Epidermal melanocyte (primary cell): ENCODE measurements at regions not wholly inside any gene's neighbourhood (a gene's known extent, or its start where the extent isn't known, plus 50 kb on each side); places are given as distances from the start of the nearest gene placed in this dataset.
"Not testable (repeated sequence)": the region's sequence is repeated elsewhere in the genome, so short reads cannot be mapped to it uniquely, and the experiment has no call there.

Experiments
- DNase-seq: peaks from one replicate; pipeline ENCODE4 v3.0.0; 2011; ENCODE audit warnings: low spot score; ENCODE audit not compliant: insufficient read length

DNA sequence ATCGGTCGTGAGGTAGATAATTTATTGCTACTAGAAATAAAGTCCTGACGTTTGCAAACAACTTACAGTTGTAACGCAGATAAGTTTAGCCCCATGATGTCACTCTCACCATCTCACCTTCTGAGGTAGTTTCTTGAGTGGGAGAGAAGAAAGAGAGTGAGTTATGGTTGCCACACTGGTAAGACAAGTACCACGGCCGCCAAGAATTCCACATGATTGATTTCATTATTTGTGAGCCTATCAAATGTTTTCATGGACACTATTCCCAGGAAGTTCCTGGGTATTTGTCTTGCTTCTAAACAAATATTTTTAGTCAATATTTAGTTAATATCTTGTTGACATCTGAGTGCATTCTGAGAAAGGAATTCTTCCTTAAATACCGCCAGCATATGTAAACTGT lies 339.4 kb upstream of the KIAA1217 start:
- no peak for DNase-seq

DNA sequence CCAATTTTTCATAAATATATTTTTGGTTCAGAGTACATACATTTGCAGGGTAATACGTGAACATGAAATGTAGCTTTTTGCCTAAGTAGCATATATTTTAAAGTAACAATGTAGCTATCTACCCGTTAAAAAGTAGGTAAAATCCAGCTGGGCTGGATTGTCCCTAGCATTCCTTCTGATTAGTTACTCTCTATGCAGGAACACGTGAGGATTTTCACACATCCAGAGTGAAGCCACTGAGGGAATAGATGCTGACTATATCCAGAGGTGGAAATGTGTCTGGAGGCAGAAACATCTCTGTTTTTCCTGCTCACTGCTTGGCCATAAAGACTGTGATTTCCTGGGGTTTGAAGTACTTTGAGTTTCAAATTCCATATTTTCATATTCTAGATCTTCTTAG lies 338.9 kb upstream of the KIAA1217 start:
- DNase-seq, result no peak

DNA sequence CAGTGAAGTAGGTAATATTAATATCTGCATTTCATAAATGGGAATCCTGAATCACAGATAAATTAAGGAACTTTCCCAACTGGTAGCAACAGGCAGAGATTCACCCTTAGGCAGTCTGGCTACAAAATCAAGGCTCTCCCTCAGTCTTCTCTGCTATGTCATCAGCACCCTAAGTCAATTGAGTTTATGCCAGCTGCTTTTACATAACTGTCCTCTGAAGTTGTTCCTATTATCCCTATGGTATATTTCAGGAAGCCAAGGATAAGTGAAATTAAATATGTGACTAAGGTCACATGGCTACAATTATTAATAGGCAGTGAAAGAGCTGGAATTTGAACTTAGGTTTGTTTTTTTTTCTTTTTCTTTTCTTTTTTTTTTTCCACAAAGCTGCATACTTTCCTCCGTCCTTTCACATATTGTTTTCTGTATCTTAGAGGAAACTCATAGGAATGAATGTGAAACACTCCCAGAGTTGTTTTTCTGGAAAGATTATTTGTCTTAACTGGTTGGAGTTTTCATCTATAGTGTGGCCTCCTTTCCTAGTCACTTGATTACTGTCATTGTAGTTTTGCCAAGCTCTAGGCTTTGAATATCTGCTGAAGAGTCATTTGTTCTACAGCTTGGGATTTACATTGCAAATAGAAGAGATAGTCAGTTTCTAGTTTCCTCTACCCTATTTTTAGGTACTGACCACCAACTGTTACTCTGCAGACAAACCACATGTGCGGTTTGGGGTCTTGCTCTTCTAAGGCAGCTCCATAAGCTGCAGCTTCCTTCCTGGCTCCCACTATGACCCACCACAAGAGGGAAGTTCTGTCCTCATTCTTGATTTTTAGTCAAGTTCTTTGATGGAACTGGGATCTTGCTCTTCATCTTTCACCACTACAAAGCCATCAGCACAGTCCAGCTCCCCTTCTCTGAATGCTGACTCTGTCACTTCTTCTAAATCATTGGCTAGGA lies 338.0 kb upstream of the KIAA1217 start:
- no peak for DNase-seq

DNA sequence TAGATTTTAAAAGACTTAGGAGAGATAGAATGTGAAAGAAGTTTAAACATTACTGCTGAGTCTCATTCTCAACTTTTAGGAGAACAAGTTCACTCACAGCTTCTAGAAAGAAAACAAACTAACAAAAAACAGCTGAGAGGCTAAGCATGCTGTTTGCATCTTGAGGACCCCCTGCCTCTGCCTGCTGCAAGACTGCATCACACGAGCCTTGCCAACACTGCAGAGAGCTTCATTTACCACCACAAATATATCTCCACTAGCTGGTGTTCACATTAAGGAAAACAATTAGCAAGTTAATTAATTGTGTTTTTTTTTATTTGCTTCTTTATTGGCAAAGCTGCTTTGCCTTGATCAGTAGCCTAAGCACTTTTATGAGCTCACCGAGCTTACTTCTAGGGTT lies 336.6 kb upstream of the KIAA1217 start:
- DNase-seq, result no peak

DNA sequence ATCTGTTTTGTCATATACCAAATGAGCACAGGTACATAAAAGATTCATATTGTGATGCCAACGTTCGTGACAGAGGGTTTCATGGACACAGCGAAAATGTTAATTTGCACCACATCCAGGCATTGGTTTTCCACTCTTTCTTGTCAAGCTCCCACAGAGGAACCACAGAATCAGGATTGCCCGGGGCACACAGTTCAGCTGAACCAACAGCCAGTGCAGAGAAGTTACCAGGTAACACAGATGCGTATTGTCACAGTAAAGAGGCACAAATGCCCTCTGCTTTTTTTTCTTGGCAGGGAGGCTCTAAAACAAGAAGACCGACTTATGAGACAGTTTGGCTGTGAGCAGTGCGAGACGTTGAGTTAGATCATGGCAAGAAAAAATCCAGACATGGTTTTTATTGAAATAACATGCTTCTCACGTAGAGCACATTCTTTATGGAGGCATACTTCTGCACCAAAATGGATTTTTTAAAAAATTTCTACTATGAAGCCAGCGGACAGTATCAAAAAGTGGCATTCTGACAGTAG lies 331.1 kb upstream of the KIAA1217 start:
- no peak for DNase-seq

DNA sequence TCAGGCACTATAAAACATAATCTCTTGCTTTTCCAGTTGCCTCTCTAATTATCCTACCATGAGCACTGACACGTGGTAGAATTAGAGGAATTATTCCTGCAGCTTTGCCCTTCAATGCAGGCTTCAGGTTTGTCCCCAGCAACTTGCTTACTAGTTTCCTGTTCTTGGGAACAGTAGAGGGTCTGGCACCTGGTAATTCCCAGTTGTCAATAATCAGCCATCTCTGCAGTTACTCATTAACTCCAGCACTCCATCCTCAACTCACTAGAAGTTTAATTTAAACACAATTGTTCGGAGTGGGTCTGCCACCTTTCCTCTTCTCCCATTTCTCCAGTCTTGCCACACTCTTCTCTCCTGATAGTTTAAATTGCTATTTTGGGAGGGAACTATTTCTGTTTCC lies 324.3 kb upstream of the KIAA1217 start:
- DNase-seq, result no peak

DNA sequence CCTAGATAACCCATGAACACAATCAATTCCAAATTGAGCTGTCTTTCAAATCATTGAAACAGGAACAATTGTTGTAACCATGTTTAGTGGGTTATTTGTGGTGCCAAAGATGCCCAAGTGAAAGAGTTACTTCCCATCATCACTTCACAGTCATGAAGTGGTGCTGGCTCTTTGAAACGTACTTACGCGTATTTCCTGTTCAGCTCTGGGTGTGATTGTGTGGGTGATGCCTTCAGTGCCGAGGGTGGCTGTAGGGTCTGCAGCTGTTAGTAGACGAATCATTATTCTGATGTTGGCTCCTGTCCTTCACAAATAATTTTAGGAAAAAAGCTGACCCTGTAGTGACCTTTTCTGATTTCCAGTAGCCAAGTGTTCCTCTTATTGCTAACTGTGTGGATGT lies 323.1 kb upstream of the KIAA1217 start:
- DNase-seq, result no peak

DNA sequence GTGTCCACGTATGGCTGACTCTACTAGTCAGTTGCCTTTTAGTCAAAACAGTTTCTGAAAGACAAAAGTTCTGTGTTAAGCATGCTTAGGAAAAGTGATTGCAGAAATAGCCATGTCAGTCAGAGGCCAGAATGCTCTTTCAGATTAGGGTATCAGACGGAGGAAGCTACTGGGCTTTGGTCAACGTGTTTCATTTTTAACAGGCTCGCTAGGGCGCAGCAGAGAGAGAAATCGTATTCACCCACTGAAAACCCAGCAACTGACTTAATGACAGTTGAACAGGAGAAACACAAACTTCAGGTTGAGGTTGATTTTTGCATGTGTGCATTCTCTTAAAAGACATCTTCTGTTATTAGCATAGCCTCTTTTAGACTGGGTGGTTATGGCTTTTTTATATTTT lies 322.6 kb upstream of the KIAA1217 start:
- no peak for DNase-seq

DNA sequence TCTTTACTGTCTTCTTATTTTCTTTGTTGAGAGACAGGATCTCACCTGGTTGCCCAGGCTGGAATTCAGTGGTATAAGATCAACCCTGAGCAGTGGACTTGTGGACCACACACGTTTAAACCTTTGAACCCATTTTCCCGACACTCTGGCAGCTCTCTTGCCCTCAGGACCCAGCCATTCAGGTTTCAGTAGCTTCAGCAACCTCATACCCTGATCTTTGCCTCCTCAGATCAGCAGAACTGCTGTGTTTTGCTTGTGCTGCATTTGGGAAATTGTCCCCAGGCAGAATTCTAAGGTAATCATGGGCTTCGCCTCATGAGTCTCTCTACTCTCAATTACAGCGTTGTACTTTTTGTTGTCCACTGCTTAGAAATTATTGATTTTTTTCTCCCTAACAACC lies 317.6 kb upstream of the KIAA1217 start:
- no peak for DNase-seq

DNA sequence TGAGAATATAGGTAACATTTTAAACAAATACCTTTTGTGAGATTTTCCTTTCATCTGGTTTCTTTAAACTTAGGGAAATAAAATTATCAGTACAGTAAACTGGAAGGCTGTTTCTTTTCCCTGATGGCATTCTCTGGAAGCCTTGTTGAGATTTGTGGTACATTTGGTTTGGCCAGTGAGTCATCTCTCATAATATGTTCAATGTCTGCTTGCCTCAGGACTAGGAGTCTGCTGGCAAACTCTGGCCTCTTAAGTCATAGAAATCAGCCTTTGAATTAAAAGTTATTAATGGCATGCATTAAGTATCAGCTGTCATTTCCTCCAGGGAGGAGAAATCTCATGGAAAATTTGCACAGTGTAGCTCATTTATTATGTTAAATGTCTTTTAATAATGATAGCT lies 316.6 kb upstream of the KIAA1217 start:
- no peak for DNase-seq

DNA sequence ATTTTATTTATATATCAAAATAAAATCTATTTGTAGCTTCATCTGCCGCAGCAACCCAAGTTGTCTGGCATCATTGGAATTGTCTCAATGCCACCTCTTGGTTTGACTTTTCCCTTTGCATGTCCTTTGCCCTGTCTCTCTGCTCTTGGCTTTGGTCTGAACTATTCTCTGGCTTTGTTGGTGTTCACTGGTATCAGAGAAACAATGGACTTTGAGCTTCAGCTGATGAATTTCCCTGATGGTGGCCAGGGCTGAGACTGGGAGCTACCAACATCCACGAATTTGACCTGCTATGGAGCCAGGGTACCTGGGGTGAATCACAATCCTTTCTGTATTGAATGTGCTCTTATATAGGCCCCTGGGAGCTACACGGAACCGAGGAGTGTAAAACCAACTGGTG lies 311.7 kb upstream of the KIAA1217 start:
- DNase-seq, result no peak

DNA sequence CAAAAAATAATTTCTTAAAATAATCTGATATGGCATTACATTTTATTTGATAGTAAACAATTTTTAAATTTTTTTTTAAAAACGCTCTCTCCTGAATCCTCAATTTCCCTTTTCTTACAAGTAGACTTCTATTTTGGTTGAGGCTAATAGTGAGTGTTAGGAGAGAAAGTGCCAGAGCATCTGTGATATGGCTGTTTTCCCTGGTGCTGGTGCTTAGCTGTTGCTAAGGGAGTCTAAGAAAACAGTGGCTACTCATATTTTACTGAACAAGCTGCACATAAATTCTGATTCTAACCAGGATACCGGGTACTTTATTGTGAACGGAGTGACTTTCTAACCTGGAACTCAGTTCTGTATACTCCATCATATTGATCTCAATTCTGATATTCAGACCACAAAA lies 311.1 kb upstream of the KIAA1217 start:
- DNase-seq, result no peak

DNA sequence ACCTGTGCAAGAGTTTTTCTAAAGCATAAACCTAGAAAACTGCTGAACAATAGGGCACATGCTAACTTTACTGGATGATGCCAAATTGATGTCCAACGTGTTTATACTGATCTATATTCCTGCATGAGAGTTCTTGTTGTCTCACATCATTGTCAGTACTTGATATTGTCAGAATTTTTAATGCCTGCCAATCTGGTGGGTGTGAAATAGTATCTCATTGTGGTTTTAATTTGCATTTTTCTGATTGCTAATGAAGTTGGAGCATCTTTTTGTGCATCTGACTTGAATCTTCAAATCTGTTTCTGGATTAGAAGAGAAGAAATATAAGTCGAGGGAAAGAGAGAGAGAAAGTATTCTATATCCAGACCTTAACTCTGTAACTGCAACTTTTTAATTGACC lies 309.8 kb upstream of the KIAA1217 start:
- no peak for DNase-seq

DNA sequence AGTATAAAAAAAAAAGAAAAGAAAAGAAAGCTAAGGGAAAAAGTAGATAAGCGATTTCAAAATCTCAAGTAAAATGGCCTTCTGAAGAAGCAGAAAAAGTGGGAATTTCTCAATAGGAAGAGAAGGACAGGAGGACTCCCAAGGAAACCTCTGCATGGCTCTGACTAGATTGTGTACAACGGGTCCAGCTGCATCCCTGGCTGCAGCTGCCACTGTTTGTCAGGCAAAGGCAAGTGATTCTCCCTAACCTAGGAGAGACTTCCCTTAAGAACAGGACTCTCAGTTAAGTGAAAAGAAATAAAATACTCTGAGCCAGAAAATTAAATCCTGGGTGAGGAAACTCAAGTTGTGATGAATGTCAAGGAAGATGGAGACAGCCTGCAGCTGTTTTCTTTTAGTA lies 298.6 kb upstream of the KIAA1217 start:
- DNase-seq, result no peak

DNA sequence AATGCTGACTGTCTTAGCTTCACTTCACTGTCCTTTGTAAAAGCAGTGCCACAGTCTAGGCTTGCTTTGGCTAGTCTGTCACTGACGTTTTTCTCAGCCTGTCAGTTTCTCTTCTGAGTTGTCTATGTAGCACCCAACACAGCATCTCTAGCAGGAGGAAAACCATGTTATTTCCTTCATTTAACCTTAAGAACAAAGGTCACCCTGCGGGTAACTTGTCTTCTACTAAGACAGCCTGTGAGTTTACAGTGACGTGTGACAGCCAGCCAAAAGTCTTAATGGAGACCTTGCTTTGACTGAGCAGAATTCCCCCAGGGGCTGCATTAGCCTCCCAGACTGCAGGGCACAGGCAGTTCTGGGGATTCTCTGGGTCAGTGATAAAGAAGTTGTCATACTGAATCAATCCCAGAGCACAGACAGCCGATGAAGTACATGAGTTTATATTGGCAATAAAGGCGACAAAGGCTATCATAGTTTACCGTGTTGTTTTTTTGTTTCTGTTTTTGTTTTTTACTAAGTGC lies 296.0 kb upstream of the KIAA1217 start:
- DNase-seq, result no peak

DNA sequence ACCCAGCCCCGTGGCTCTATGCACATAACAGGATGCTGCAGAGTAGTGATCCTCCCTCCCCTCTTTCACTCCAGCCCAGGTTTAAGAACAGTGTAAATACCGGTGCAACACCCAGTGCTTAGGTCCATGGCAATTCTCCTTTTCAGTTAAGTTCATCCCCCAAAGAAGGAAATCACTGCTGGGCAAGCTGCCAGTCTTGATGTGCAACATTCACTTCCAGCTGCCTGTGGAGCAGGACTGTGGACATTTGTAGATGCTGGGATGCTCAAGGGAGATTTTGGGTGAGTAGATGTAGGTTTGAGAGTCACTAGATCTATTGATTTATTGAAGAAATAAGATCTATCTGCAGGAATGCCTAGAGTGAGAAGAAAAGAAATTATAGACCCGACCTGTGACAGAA lies 294.3 kb upstream of the KIAA1217 start:
- DNase-seq, result no peak

DNA sequence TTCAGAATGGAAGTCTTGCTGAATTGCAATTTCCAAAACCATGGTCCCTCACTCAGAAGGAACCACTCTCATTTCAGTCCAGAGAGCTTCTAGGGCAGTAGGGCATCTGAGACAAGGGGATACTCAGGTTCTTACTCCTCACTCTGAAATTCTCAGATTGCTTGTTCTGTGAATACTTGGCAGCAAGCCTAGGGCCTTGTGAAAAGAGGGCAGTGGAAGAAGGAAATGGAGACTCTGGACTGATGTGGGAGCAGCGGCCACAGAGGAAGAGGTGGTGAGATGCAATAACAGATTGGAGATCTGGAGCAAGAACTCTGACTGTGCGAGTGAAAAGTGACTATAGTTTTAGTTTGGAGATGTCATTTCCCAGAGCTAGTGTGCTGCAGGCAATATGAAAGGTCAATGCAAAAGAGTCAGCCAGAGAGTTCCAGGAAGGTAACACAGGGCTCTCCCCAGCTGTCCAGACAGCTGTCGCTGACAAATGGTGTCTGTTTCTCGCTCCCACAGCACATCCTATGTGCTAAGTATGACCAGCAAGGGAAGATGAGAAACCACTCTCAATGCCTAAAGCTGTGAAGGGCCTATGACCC lies 291.6 kb upstream of the KIAA1217 start:
- no peak for DNase-seq

DNA sequence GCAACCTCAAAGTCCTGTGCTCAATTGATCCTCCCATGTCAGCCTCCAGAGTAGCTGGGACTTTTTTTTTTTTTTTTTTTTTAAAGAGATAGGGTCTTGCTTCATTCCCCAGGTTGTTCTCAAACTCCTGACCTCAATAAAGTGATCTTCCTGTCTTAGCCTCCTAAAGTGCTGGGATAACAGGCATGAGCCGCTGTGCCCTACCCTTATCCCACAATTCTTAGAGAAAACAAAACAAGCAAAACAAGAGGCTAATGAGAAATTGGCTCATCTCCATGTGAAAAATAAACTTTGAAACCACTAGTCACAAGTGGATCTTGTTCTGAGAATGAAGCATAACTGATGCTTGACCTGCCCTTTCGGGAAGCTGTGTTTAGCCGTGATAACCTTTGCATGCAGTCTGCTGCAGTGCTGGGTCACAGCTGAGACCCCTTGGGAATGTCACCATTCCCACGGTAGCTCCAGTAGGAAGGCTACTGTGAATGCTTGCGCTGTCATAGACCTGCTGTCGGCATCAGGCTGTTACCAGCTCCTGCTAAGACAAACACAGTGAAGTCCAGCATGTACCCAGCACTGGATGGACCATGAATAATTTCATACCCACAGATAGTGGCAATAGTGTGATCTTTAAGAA lies 290.7 kb upstream of the KIAA1217 start:
- no peak for DNase-seq

DNA sequence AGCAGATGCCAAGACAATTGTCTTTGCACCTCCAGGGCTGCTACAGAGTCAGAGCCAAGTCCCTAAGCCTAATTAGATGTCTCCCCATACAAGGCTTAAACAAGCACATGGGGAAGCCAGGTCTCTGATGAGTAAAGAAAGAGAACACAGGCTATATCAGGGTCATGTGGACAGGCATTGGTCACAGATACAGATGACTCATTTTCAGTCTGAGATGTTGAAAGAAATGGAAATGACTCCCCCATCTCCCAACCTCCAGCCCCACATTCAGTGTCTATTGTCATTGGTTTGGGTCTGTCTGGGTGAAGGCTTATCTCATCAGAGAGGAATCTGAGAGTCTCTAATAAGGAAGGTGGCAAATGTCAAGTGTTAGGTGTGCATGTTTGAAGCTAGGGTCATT lies 290.1 kb upstream of the KIAA1217 start:
- DNase-seq, result no peak

DNA sequence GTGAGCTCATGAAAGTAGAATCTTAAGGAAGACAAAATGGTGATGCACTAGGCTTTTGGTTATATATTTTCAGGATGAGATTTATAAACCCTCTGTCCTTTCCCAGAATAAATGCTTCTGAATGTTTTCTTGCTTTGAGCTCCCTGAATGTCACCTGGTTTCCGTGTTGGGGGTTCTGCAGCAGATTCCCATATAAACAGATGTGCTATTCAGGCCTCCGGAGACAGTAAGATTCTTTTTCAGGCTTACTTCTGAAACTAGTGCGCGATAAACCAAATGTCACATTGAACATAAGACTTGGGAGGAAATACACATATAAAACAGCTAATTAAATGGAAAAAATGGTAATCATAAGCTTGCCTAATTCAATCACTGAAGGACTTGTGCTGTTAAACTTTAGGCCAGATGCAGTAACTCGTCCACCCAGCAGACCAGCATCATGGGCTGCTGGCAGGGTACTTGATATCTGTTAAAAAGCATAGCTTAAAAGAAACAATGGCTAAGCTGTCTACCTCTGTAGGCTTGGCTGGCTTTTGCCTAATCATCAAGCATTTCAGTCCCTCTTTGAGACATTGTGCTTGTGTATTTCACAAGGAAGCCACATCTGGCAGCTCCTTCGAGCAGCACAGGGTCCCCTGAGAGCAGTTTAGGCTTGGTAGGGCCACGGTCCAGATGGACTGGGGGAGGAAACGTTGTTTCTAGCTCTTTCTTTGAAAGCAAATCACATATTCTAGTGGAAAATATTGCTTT lies 281.2 kb upstream of the KIAA1217 start:
- no peak for DNase-seq

DNA sequence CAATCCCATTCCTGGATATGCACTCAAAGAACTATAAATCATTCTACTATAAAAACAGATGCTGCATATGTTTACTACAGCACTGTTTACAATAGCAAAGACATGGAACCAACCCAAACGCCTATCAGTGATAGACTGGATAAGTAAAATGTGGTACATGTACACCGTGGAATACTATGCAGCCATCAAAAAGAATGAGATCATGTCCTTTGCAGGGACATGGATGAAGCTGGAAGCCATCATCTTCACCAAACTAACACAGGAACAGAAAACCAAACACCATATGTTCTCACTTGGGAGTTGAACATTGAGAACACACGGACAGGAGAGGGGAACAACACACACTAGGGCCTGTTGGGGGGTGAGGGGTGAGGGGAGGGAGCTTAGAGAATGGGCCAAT lies 274.9 kb upstream of the KIAA1217 start:
- DNase-seq, result not testable (repeated sequence)
